ENCODE measurements at regions not wholly inside any gene's neighbourhood (a gene's known extent, or its start where the extent isn't known, plus 50 kb on each side); places are given as distances from the start of the nearest gene placed in this dataset.
"Not testable (repeated sequence)": the region's sequence is repeated elsewhere in the genome, so short reads cannot be mapped to it uniquely, and the experiment has no call there.

DNA sequence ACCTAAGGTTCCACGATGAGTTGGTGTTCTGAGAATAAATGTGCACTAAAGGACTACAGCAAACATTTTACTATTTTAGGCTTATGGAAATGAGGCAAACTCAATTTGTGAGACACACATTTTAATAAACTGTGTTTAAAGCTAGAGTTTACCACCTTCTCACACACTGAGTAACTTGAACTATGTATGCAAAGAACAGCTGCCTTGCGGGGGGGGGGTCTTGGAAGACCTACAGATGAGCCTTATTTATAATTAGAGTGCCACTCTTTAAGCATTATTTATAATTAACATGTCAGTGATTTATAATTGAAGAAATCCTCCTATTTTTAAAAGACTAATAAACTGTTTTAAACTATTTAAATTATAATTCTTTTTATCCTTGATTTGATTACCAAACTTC lies 300.4 kb downstream of the DLEU7 start:
- TF ChIP-seq, protein P1, sequence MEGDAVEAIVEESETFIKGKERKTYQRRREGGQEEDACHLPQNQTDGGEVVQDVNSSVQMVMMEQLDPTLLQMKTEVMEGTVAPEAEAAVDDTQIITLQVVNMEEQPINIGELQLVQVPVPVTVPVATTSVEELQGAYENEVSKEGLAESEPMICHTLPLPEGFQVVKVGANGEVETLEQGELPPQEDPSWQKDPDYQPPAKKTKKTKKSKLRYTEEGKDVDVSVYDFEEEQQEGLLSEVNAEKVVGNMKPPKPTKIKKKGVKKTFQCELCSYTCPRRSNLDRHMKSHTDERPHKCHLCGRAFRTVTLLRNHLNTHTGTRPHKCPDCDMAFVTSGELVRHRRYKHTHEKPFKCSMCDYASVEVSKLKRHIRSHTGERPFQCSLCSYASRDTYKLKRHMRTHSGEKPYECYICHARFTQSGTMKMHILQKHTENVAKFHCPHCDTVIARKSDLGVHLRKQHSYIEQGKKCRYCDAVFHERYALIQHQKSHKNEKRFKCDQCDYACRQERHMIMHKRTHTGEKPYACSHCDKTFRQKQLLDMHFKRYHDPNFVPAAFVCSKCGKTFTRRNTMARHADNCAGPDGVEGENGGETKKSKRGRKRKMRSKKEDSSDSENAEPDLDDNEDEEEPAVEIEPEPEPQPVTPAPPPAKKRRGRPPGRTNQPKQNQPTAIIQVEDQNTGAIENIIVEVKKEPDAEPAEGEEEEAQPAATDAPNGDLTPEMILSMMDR (IDR thresholded peaks at IDR 0.05): no peak
- intact Hi-C loops (cut with DNase I): no loop called here
- no peaks in the 10 kb centered on the region for H3K9me3 ChIP-seq
- H3K27ac ChIP-seq: no peak overlapping the region
- no peaks in the 10 kb centered on the region for H3K4me1 ChIP-seq
- no peaks in the 10 kb centered on the region for H3K36me3 ChIP-seq
- DNase-seq: no peak
- H3K4me3 ChIP-seq: no peak overlapping the region
- no peaks in the 10 kb centered on the region for H3K27me3 ChIP-seq
- no peak overlapping the region for H3K9ac ChIP-seq (ENCODE audit: low read depth in 2 of 2, low read length in 2 of 2)

DNA sequence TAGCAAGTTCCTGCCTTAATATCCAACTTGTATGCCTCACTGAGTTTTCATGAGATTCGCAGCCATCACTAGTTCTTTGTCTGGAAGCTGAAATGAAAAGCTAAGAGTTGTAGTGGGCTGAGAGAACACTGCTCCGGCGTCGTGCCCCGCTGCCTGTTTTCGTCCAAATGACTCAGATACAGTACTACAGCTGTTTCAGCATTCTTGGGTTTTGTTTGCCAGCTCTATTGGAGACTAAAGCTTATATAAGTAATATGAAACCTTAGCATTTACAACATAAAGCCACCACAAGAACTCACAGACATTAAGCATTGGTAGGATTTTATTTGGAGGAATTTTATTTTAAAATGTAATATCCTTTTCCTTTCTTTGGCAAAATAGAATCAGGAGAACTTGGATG lies 299.7 kb downstream of the DLEU7 start:
- TF ChIP-seq, protein P1 (IDR thresholded peaks at IDR 0.05): no peak
- H3K27ac ChIP-seq: no peak overlapping the region
- H3K4me3 ChIP-seq: no peak overlapping the region
- no peaks in the 10 kb centered on the region for H3K4me1 ChIP-seq
- no peak overlapping the region for H3K9ac ChIP-seq (ENCODE audit: low read depth in 2 of 2, low read length in 2 of 2)
- intact Hi-C loops (cut with DNase I): no loop called here
- no peaks in the 10 kb centered on the region for H3K36me3 ChIP-seq
- no peaks in the 10 kb centered on the region for H3K27me3 ChIP-seq
- no peak for DNase-seq
- no peaks in the 10 kb centered on the region for H3K9me3 ChIP-seq

DNA sequence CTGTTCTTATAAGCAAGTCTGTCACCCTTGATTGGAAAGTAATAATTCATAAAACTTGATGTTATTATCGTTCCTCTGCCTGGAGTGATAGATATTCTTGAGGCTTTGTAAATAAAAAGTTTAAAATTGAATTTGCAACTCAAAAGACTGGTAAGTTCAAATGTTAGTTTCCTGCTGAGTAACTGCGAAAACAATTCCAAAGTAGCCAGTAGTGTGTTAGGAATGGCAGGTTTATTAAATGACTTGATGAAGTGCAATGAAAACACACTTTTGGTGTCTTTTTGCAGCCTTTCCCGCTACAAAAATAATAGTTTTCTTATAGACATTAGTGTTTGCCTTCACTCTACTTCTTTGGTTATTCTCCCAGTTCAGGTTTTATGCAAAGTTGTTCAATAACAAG lies 299.3 kb downstream of the DLEU7 start:
- Histone ChIP-seq H3K27me3 (no peaks in the 10 kb centered on the region), H3K36me3 (no peaks in the 10 kb centered on the region), H3K9me3 (no peaks in the 10 kb centered on the region), H3K27ac (no peak overlapping the region), H3K9ac (ENCODE audit: low read depth in 2 of 2, low read length in 2 of 2) (no peak overlapping the region), H3K4me1 (no peaks in the 10 kb centered on the region), H3K4me3 (no peak overlapping the region)
- DNase-seq: no peak
- intact Hi-C loops (cut with DNase I): no loop called here
- TF ChIP-seq, protein P1 (IDR thresholded peaks at IDR 0.05): no peak

DNA sequence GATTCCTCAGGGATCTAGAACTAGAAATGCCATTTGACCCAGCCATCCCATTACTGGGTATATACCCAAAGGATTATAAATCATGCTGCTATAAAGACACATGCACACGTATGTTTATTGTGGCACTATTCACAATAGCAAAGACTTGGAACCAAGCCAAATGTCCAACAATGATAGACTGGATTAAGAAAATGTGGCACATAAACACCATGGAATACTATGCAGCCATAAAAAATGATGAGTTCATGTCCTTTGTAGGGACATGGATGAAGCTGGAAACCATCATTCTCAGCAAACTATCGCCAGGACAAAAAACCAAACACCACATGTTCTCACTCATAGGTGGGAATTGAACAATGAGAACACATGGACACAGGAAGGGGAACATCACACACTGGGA lies 296.3 kb downstream of the DLEU7 start:
- intact Hi-C loops (cut with DNase I); H3K36me3 ChIP-seq; H3K27ac ChIP-seq; H3K9ac ChIP-seq (ENCODE audit: low read depth in 2 of 2, low read length in 2 of 2); H3K4me3 ChIP-seq; DNase-seq; H3K27me3 ChIP-seq; H3K9me3 ChIP-seq; H3K4me1 ChIP-seq: not testable (repeated sequence)

DNA sequence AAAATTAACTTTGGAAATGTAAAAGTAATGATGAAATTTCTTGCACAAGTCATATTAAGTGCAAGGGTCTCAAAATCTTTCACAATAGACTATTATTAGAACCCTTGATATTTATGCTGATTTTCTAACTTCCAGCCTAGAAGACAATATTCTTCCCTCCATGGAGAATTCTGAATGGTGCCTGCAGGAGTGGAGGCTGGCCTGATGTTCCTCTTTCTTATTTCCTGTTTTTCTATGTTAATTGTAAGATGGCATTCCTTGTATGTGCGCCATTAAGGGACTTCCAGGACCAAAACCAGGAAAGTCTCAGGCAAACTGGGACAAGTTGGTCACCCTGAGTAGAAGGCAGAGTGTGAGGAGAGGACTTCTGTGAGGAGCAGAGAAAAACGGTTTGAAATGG lies 294.9 kb downstream of the DLEU7 start:
- Histone ChIP-seq H3K4me3 (no peak overlapping the region), H3K9me3 (no peaks in the 10 kb centered on the region), H3K27ac (no peak overlapping the region), H3K9ac (ENCODE audit: low read depth in 2 of 2, low read length in 2 of 2) (no peak overlapping the region), H3K27me3 (no peaks in the 10 kb centered on the region), H3K36me3 (no peaks in the 10 kb centered on the region), H3K4me1 (no peaks in the 10 kb centered on the region)
- no peak for DNase-seq
- TF ChIP-seq, protein P1 (IDR thresholded peaks at IDR 0.05): no peak
- intact Hi-C loops (cut with DNase I): no loop called here

DNA sequence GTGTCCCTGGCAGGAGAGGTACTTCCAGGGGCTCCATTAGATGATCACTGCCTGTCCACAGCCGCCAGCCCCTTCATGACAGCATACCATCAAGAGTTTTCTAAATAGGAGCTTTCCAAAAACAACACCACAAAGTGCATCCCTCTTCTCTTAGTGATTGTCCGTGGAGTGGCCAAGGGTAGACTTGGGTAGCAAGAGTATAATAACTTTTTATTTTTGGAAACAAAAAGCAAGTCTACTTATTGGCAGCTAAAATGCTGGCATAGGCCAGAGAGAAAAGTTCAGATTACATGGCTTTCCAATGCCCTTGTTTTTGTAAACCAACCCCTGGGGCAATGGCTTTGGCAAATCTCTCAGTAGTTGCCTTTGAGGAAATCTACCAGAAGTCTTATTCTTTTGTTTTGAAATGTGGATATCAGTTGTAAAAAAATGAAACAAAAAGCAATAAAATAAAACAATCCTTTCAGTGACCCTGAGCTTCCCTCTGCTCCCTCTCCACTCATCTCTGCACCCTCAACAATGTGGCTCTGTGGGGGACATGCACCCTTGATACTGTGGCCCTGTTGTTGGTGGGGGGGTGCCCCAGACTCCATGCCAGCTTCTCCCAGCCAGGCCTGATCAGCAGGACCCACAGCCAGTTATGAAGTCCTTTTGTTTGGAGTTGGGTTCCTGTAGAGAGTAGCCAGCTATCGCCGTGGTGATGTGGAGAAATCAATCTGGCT lies 294.1 kb downstream of the DLEU7 start:
- no peaks in the 10 kb centered on the region for H3K27me3 ChIP-seq
- intact Hi-C loops (cut with DNase I): no loop called here
- no peak overlapping the region for H3K4me3 ChIP-seq
- no peaks in the 10 kb centered on the region for H3K36me3 ChIP-seq
- no peaks in the 10 kb centered on the region for H3K9me3 ChIP-seq
- H3K27ac ChIP-seq: no peak overlapping the region
- TF ChIP-seq, protein P1 (IDR thresholded peaks at IDR 0.05): no peak
- no peaks in the 10 kb centered on the region for H3K4me1 ChIP-seq
- H3K9ac ChIP-seq (ENCODE audit: low read depth in 2 of 2, low read length in 2 of 2): no peak overlapping the region
- DNase-seq: no peak

Data from colonic mucosa (tissue), 4 donors.